ENCODE measurements at regions not wholly inside any gene's neighbourhood (a gene's known extent, or its start where the extent isn't known, plus 50 kb on each side); places are given as distances from the start of the nearest gene placed in this dataset.
"Not testable (repeated sequence)": the region's sequence is repeated elsewhere in the genome, so short reads cannot be mapped to it uniquely, and the experiment has no call there.

DNA sequence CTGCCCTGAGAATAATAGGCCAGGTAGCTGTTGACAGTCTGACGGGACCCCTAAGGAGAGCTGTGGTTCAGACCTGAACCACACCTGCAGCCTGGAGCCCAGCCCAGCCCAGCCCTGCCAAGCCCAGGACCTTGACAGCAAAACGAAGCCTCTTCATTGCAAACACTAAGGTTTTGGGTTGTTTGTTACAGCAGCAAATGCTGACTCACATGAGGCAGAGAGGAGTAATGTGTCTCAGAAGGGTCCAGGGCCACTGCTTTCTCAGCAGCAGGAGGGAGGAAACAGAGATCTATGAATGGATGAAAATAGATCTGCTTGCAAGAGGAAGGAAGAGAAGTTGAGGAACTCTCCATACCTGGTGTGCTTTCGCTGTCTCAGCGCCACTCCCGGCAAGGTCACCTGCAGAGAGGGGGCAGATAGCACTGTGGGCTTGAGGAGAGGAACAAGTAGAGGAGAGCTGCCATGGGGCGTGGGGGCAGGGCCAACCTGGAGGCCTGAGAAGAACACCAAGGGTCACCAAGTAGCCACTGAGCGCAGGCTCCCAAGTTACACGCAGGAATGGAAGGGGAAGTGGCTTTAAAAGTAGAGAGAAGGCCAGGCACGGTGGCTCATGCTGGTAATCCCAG is 127.2 kb downstream of the ZNF281 start:
- no peak for DNase-seq (ENCODE audit: low read depth)

GRCh38 chr1:200281201-200281835 is 128.5 kb downstream of the ZNF281 start:
- DNase-seq (ENCODE audit: low read depth): no peak

DNA sequence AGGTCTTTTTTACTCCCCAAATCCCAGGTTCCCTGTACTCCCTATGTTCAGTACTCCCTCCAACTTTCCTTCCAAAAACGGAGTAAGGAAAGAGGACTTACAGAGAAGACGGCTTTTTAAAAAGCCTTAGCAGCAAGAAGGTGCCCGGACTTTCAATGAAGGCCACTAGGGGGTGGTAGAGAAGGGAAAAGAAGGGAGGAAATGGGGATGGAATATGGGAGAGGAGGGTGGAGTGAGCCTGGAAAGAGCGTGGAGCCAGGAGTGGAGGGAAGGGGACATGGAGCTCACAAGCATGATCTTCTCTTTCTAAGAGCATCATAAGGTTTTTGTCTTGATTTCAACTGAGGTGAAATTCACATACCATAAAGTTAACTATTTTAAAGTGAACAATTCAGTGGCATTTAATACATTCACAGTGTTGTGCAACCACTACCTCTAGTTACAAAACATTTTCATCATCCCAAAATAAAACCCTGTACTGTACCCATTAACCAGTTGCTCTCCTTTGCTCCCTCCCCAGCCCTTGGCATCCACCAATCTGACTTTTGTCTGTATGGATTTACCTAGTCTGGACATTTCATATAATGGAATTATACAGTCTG is 129.9 kb downstream of the ZNF281 start:
- no peak for DNase-seq (ENCODE audit: low read depth)

GRCh38 chr1:200275816-200276453 is 133.9 kb downstream of the ZNF281 start:
- DNase-seq (ENCODE audit: low read depth): no peak

- no peak for DNase-seq (ENCODE audit: low read depth)
Observed at GRCh38 chr1:200275415-200275814, 134.4 kb downstream of the ZNF281 start.

GRCh38 chr1:200274116-200274515 is 135.7 kb downstream of the ZNF281 start:
- DNase-seq (ENCODE audit: low read depth): no peak

DNA sequence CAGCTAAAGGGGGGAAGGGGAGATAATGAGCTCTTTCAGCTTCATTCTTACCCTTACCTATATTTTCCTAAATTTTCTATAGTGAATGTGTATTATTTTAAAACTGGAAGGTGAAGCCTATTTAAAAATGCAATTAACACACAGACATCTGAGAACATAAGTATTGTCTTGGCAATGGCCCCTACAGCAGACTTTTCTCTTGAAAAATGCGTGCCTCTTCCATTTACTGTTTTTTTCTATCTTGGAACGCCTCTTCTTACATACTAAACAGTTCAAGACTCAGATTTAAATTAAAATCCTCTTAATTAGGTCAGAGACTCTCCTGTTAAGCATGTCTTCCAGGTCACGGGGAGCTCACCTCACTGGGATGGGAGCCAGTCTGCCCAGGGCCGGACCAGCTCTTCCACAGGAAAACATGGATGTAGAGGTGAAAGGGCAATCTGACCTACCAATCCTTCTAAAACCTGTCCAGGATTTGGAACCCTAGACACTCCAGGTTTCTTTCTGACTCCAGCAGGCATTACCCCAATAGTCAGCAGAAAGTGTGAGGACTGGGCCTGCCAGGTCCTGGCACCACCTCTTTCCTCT is 137.3 kb downstream of the ZNF281 start:
- DNase-seq (ENCODE audit: low read depth): no peak

- DNase-seq (ENCODE audit: low read depth): no peak
Observed at GRCh38 chr1:200269256-200269655, 140.6 kb downstream of the ZNF281 start.

GRCh38 chr1:200267937-200268336 is 141.9 kb downstream of the ZNF281 start:
- DNase-seq (ENCODE audit: low read depth): no peak

DNA sequence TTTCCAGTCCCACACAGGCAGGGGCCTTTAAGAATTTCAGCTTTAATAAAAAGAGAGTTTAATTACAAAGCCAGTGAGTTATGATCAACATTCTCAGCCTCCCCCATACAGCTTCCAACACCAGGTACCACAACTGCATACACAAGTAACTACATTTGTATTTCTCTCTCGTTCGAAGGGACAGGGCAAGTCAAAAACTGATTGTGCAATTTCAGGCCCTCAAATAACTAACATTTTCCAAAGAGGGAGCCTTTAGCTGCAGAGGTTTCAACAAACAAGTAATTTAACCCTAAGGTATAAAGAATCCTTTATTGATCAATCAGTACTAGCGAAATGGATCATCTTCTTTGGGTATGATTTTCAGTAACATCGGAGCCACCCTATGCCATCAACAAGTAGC is 142.4 kb downstream of the ZNF281 start:
- no peak for DNase-seq (ENCODE audit: low read depth)

- DNase-seq (ENCODE audit: low read depth): no peak
Observed at GRCh38 chr1:200266871-200267270, 143.0 kb downstream of the ZNF281 start.

GRCh38 chr1:200265881-200266280 is 144.0 kb downstream of the ZNF281 start:
- no peak for DNase-seq (ENCODE audit: low read depth)

- DNase-seq (ENCODE audit: low read depth): no peak
Observed at GRCh38 chr1:200265104-200265503, 144.7 kb downstream of the ZNF281 start.

- no peak for DNase-seq (ENCODE audit: low read depth)
Observed at GRCh38 chr1:200263203-200263602, 146.6 kb downstream of the ZNF281 start.

DNA sequence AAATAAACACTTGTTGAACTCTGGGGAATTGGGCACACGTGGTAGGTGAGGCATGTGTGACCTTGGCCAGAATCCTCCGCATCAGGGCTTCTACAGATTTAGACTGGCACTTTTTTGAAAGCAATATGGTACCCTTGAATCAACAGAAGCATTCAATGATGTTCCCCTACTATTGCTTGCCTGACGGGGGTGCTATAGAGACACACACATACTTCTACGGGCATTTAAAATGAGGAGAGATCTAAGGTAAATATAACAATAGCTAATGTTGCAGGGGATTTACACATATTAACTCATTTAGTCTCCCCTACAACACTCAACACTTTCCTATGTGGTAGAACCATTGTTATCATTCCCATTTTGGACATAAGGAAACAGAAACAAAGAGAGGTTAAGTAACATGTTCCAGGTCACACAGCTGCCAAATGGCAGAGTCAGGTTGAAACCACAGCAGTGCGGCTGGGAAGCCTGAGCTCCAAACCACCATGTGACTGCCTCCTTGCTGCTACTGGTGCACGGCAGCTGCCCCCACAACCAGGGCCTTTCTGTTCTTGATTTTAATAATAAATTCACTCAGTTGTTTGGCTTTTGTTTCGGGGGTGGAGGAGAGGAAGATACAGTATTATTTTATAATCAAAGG is 147.4 kb downstream of the ZNF281 start:
- no peak for DNase-seq (ENCODE audit: low read depth)

DNA sequence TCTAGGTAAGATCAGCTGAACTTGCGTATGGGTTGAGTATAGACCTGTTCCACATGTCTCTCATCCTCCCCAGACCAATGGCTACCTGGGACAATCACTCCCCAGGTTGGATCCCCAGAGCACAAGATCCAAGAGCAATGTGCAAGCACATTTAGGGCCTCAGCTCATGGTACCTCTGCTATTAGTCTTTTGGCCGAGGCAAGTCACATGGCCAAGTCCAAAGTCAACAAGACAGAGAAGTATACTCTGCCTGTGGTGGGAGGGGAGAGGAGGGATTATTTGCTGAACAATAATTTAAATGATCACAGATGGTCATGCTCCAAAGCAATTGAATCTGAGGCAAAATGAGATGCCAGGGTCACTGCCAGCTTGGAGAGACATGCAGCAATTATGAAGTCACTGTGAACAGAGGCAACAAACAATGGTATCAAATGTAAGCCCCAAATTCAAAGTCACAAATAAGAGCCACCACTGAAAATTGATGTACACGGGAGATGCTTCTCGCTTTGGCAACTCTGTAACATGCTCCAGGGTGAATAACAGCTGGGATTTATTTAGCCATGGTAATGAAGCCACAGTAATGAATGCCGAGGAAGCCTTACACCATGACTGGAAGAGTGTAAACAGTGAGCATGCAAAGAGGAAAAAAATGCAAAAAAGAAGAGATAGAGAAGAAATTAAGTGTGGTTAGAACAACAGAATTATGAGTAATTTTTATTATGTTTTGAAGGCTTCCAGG is 149.1 kb downstream of the ZNF281 start:
- DNase-seq (ENCODE audit: low read depth): no peak

DNA sequence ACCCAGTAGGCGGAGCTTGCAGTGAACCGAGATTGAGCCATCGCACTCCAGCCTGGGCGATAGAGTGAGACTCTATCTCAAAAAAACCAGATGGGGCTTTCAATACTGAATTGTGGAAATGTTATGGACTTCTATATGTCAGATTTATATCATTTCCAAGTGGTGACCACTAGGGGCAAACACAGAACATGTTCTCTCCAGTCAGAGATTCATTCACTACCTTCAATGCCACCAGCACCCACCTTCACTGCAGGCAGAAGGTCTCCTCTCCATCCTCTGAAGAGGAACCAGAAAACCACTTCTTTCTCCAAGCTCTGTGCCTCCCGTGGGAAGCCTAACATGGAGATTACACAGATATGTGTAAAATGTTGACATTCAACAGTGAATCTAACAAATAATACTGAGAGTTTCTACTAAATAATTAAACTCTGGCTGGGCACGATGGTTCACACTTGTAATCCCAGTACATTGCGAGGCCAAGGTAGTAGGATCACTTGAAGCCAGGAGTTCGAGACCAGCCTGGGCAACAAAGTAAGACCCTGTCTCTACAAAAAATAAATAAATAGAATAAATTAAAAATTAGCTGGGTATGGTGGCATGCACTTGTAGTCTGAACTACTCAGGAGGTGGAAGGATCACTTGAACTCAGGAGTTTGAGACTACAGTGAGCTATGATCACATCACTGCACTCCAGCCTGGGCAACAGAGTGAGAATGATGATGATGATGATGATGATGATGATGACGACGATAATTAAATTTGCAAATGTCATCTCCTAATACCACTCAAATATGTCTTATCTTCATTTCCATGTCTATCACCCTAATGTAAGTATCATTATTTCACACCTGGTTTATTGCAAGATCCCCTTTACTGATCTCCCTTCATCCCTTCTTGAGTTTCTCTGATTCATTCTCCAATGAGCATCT is 151.1 kb downstream of the ZNF281 start:
- no peak for DNase-seq (ENCODE audit: low read depth)

DNA sequence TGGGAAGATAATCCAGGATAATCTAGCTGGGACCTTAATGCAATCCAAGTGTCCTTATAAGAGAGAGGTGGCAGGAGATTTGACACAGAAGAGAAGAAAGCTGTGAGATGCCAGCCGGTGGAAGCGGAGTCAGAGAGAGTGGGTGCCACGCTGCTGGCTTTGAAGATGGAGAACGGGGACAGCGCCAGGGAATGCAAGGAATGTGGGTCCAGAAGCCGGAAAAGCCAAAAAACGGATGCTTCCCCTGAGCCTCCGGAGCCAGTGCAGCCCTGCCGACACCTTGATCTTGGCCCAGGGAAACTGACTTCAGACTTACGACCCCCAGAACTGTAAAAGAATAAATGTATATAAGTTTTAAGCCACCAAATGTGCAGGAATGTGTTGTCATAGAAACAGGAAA is 152.6 kb downstream of the ZNF281 start:
- DNase-seq (ENCODE audit: low read depth): no peak

GRCh38 chr1:200254602-200255001 is 155.2 kb downstream of the ZNF281 start:
- not testable (repeated sequence) for DNase-seq (ENCODE audit: low read depth)

- no peak for DNase-seq (ENCODE audit: low read depth)
Observed at GRCh38 chr1:200253774-200254495, 155.9 kb downstream of the ZNF281 start.
